ENCODE measurements at regions not wholly inside any gene's neighbourhood (a gene's known extent, or its start where the extent isn't known, plus 50 kb on each side); places are given as distances from the start of the nearest gene placed in this dataset.

DNA sequence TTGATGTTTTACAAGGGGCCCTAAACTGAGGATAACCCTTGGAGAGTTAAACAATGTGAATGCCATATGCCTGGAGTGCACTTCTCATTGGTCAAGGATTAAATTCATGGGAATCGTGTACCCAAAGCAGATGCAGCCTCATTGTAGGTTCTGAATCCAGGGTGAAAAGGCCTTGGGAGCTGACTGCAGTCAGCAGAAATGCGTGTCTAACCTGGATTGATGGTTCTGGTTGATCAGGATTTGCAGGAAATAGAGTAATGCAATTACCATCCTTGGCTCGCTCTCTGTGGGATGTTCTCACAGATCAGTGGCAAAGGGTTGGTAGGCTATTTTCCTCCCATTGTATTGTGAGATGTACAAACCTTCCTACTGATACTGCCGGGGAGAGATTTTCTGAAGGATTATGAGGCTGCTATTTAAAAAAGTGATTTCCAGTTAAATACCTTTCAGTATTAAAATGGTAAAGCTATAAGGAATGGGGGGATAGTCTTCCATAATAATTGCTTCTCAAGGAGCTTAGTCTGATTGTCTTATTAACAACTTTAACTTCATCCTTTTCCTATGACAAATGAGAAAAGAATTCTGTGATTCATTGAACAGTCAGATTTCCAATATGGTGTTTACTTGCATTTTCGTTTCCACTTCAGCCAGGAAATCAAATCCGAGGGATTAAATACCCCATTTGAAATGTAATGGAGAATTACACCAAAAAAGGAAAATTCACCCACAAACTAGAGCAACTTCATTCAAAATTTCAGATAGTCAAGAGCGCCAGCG is 1028.1 kb upstream of the EEF2KMT start:
- TF ChIP-seq SIN3A (IDR thresholded peaks at IDR 0.05; ENCODE audit: borderline replicate concordance, insufficient read depth, low read length) = no peak
- no peak for TF ChIP-seq TAF1 (IDR thresholded peaks at IDR 0.05; ENCODE audit: borderline replicate concordance, insufficient read depth, low read length)
- TF ChIP-seq POLR2AphosphoS5 (IDR thresholded peaks at IDR 0.05; ENCODE audit: low read depth, low read length) = no peak
- no peak for TF ChIP-seq REST (IDR thresholded peaks at IDR 0.05; ENCODE audit: insufficient read depth in 1 of 2, low read depth in 2 of 2, low read length in 2 of 2)
- TF ChIP-seq FOXP2 (optimal IDR thresholded peaks at IDR 0.05; ENCODE audit: borderline replicate concordance, extremely low read depth, extremely low read length, insufficient read depth) = no peak
